ENCODE measurements at regions not wholly inside any gene's neighbourhood (a gene's known extent, or its start where the extent isn't known, plus 50 kb on each side); places are given as distances from the start of the nearest gene placed in this dataset.

- Histone ChIP-seq H2AFZ (ENCODE audit: low read depth, low read length) (no peak overlapping the region), H3K9me2 (ENCODE audit: insufficient read depth, low read length) (no peaks in the 10 kb centered on the region), H3K4me3 (ENCODE audit: low read length) (no peak overlapping the region), H3K27me3 (ENCODE audit: insufficient read depth, low read depth, low read length) (no peaks in the 10 kb centered on the region), H3K79me2 (replicated peaks; ENCODE audit: insufficient read depth, low read length) (no peaks in the 10 kb centered on the region), H3K9me3 (ENCODE audit: low read length) (no peaks in the 10 kb centered on the region), H3F3A (ENCODE audit: insufficient read depth, low read length, poor library complexity, severe bottlenecking) (no peaks in the 10 kb centered on the region), H3K27ac (ENCODE audit: low read length) (no peak overlapping the region), H4K20me1 (ENCODE audit: insufficient read depth) (no peaks in the 10 kb centered on the region), H3K9ac (ENCODE audit: low read length) (no peak overlapping the region), H3K36me3 (ENCODE audit: insufficient read depth, low read length) (no peaks in the 10 kb centered on the region), H3K4me2 (ENCODE audit: low read length) (no peak overlapping the region)
- TF ChIP-seq REST (IDR thresholded peaks at IDR 0.05; ENCODE audit: borderline replicate concordance): no peak
- TF ChIP-seq RAD21 (conservative IDR thresholded peaks at IDR 0.05): no peak
- no peak for TF ChIP-seq CTCF (IDR thresholded peaks at IDR 0.05; ENCODE audit: poor library complexity, severe bottlenecking)
- no peak for TF ChIP-seq TAF1 (IDR thresholded peaks at IDR 0.05; ENCODE audit: low read depth)
- TF ChIP-seq SMC3 (conservative IDR thresholded peaks at IDR 0.05; ENCODE audit: poor library complexity): no peak
- no peak for TF ChIP-seq EP300 (conservative IDR thresholded peaks at IDR 0.05; ENCODE audit: poor library complexity, severe bottlenecking)
- TF ChIP-seq EZH2 (IDR thresholded peaks at IDR 0.05; ENCODE audit: borderline replicate concordance, insufficient read depth, low read length, poor library complexity, severe bottlenecking): no peak
- TF ChIP-seq MXI1 (conservative IDR thresholded peaks at IDR 0.05; ENCODE audit: poor library complexity, severe bottlenecking): no peak
- TF ChIP-seq POLR2AphosphoS5 (IDR thresholded peaks at IDR 0.05): no peak
These were observed 533.6 kb upstream of the CADM1 start for GRCh38 chr11:116037861-116038260.

GRCh38 chr11:116035977-116036376 lies 531.8 kb upstream of the CADM1 start:
- no peaks in the 10 kb centered on the region for H3K79me2 ChIP-seq (replicated peaks; ENCODE audit: insufficient read depth, low read length)
- no peaks in the 10 kb centered on the region for H3K9me2 ChIP-seq (ENCODE audit: insufficient read depth, low read length)
- H3K36me3 ChIP-seq (ENCODE audit: insufficient read depth, low read length): no peaks in the 10 kb centered on the region
- no peaks in the 10 kb centered on the region for H4K20me1 ChIP-seq (ENCODE audit: insufficient read depth)
- no peak overlapping the region for H3K4me2 ChIP-seq (ENCODE audit: low read length)
- no peaks in the 10 kb centered on the region for H3K9me3 ChIP-seq (ENCODE audit: low read length)
- no peak for TF ChIP-seq TAF1 (IDR thresholded peaks at IDR 0.05; ENCODE audit: low read depth)
- no peak for TF ChIP-seq REST (IDR thresholded peaks at IDR 0.05; ENCODE audit: borderline replicate concordance)
- no peak for TF ChIP-seq CTCF (IDR thresholded peaks at IDR 0.05; ENCODE audit: poor library complexity, severe bottlenecking)
- no peak for TF ChIP-seq RAD21 (conservative IDR thresholded peaks at IDR 0.05)
- no peak for TF ChIP-seq EP300 (conservative IDR thresholded peaks at IDR 0.05; ENCODE audit: poor library complexity, severe bottlenecking)
- no peak for TF ChIP-seq EZH2 (IDR thresholded peaks at IDR 0.05; ENCODE audit: borderline replicate concordance, insufficient read depth, low read length, poor library complexity, severe bottlenecking)
- TF ChIP-seq POLR2AphosphoS5 (IDR thresholded peaks at IDR 0.05): no peak
- no peak for TF ChIP-seq MXI1 (conservative IDR thresholded peaks at IDR 0.05; ENCODE audit: poor library complexity, severe bottlenecking)
- no peak for TF ChIP-seq SMC3 (conservative IDR thresholded peaks at IDR 0.05; ENCODE audit: poor library complexity)
- H3K27ac ChIP-seq (ENCODE audit: low read length): no peak overlapping the region
- no peaks in the 10 kb centered on the region for H3K27me3 ChIP-seq (ENCODE audit: insufficient read depth, low read depth, low read length)
- H3K9ac ChIP-seq (ENCODE audit: low read length): no peak overlapping the region
- no peak overlapping the region for H3K4me3 ChIP-seq (ENCODE audit: low read length)
- H3F3A ChIP-seq (ENCODE audit: insufficient read depth, low read length, poor library complexity, severe bottlenecking): no peaks in the 10 kb centered on the region
- H2AFZ ChIP-seq (ENCODE audit: low read depth, low read length): no peak overlapping the region

Measured in neural cell (in vitro differentiated cells).